NCI-H1694 (cell line): ENCODE measurements at regions not wholly inside any gene's neighbourhood (a gene's known extent, or its start where the extent isn't known, plus 50 kb on each side); places are given as distances from the start of the nearest gene placed in this dataset.

Experiments used
- DNase-seq: peaks from one replicate; lab custom pipeline; 2025; lab: John Stamatoyannopoulos, UW

GRCh38 chr12:3336606-3337311 is 154.2 kb upstream of the PRMT8 start:
- no peak for DNase-seq

GRCh38 chr12:3337944-3338343 is 153.1 kb upstream of the PRMT8 start:
- DNase-seq: no peak

GRCh38 chr12:3339221-3339620 is 151.8 kb upstream of the PRMT8 start:
- DNase-seq: no peak

GRCh38 chr12:3341594-3341993 is 149.4 kb upstream of the PRMT8 start:
- DNase-seq: no peak

GRCh38 chr12:3342051-3342450 is 149.0 kb upstream of the PRMT8 start:
- peak; percentile 92 for DNase-seq

GRCh38 chr12:3348055-3348454 is 142.9 kb upstream of the PRMT8 start:
- no peak for DNase-seq

- DNase-seq: no peak
Observed at GRCh38 chr12:3350432-3350831, 140.6 kb upstream of the PRMT8 start.

GRCh38 chr12:3351731-3352130 is 139.3 kb upstream of the PRMT8 start:
- no peak for DNase-seq

GRCh38 chr12:3352230-3352629 is 138.8 kb upstream of the PRMT8 start:
- DNase-seq: no peak

- DNase-seq: no peak
Observed at GRCh38 chr12:3353621-3354020, 137.4 kb upstream of the PRMT8 start.

- DNase-seq: no peak
Observed at GRCh38 chr12:3354586-3354985, 136.4 kb upstream of the PRMT8 start.

- no peak for DNase-seq
Observed at GRCh38 chr12:3355378-3355900, 135.6 kb upstream of the PRMT8 start.

GRCh38 chr12:3357950-3358525 is 133.0 kb upstream of the PRMT8 start:
- no peak for DNase-seq

- DNase-seq: no peak
Observed at GRCh38 chr12:3359478-3359877, 131.5 kb upstream of the PRMT8 start.

GRCh38 chr12:3361146-3361545 is 129.9 kb upstream of the PRMT8 start:
- DNase-seq: no peak

- no peak for DNase-seq
Observed at GRCh38 chr12:3362737-3363136, 128.3 kb upstream of the PRMT8 start.

GRCh38 chr12:3363608-3364007 is 127.4 kb upstream of the PRMT8 start:
- DNase-seq: no peak

- no peak for DNase-seq
Observed at GRCh38 chr12:3364226-3364625, 126.8 kb upstream of the PRMT8 start.

GRCh38 chr12:3364661-3365462 is 126.1 kb upstream of the PRMT8 start:
- DNase-seq: no peak

GRCh38 chr12:3365463-3366411 is 125.3 kb upstream of the PRMT8 start:
- DNase-seq: no peak

- no peak for DNase-seq
Observed at GRCh38 chr12:3366451-3367110, 124.4 kb upstream of the PRMT8 start.
